Liver (tissue), 8 donors: ENCODE measurements at regions not wholly inside any gene's neighbourhood (a gene's known extent, or its start where the extent isn't known, plus 50 kb on each side); places are given as distances from the start of the nearest gene placed in this dataset.

ENCODE experiments used
- DNase-seq: peaks from one replicate; pipeline ENCODE4 v3.0.0-alpha.2; 2017; ENCODE audit warnings: low spot score
- H3K27ac ChIP-seq, 2 donors: one replicate each; pipeline ENCODE4 v1.7.0; 2013; ENCODE audit warnings: inconsistent platforms in 2 of 2, low read length in 2 of 2, control low read depth in 1 of 2, low read depth in 1 of 2, mild to moderate bottlenecking in 1 of 2
- H3K27me3 ChIP-seq, 4 donors: one replicate each; pipeline versions ENCODE4 v1.6.1 to v1.7.0; 2013; ENCODE audit warnings: low read length in 3 of 4, inconsistent platforms in 1 of 4, mild to moderate bottlenecking in 1 of 4, moderate library complexity in 1 of 4; ENCODE audit not compliant: control insufficient read depth in 4 of 4, insufficient read depth in 4 of 4
- H3K36me3 ChIP-seq, 4 donors: one replicate each; pipeline versions ENCODE4 v1.6.1 to v1.7.0; 2013; ENCODE audit warnings: low read length in 3 of 4, mild to moderate bottlenecking in 3 of 4, low read depth in 1 of 4, moderate library complexity in 1 of 4; ENCODE audit not compliant: control insufficient read depth in 4 of 4, insufficient read depth in 3 of 4
- H3K4me1 ChIP-seq, 4 donors: one replicate each; pipeline versions ENCODE4 v1.6.1 to v1.7.0; 2013; ENCODE audit warnings: low read length in 3 of 4, mild to moderate bottlenecking in 3 of 4, moderate library complexity in 1 of 4; ENCODE audit not compliant: control insufficient read depth in 4 of 4, insufficient read depth in 4 of 4
- H3K4me3 ChIP-seq, 3 donors: one replicate each; pipeline versions ENCODE4 v1.6.1 to v1.7.0; 2013; ENCODE audit warnings: low read length in 3 of 3, control low read depth in 1 of 3, low read depth in 1 of 3, mild to moderate bottlenecking in 1 of 3
- H3K9ac ChIP-seq, 2 donors: one replicate each; pipeline ENCODE4 v1.7.0; 2013; ENCODE audit warnings: low read length in 2 of 2, mild to moderate bottlenecking in 2 of 2, moderate library complexity in 2 of 2, control low read depth in 1 of 2, low read depth in 1 of 2
- H3K9me3 ChIP-seq, 4 donors: one replicate each; pipeline versions ENCODE4 v1.6.1 to v1.7.0; 2013; ENCODE audit warnings: low read length in 3 of 4; ENCODE audit not compliant: control insufficient read depth in 4 of 4
- ATF3 ChIP-seq: IDR thresholded peaks from 2 replicates; pipeline ENCODE4 v1.6.1; 2016; ENCODE audit warnings: antibody characterized with exemption
- CTCF ChIP-seq: fragments of 150-350 bp; IDR thresholded peaks from 2 replicates; pipeline ENCODE4 v1.5.1; 2017; ENCODE audit warnings: improper control_type of control experiment, low read depth, low read length; ENCODE audit not compliant: missing input control
- EGR1 ChIP-seq, 2 donors: IDR thresholded peaks; 2 replicates each; pipeline ENCODE4 v1.6.1; 2016 to 2018; ENCODE audit warnings: antibody characterized with exemption in 2 of 2, low read depth in 2 of 2
- FOXA1 ChIP-seq: IDR thresholded peaks from 2 replicates; pipeline ENCODE4 v1.6.1; 2016; ENCODE audit warnings: antibody characterized with exemption
- FOXA2 ChIP-seq: IDR thresholded peaks from 2 replicates; pipeline ENCODE4 v1.6.1; 2016; ENCODE audit warnings: antibody characterized with exemption
- GABPA ChIP-seq, 2 donors: IDR thresholded peaks in 1 of 2; conservative IDR thresholded peaks in 1 of 2; 2 replicates each; pipeline ENCODE4 v1.6.1; 2016; ENCODE audit warnings: antibody characterized with exemption in 2 of 2, mild to moderate bottlenecking in 1 of 2, moderate library complexity in 1 of 2
- JUND ChIP-seq, 2 donors: IDR thresholded peaks; 2 replicates each; pipeline ENCODE4 v1.6.1; 2016; ENCODE audit warnings: antibody characterized with exemption in 2 of 2
- MAX ChIP-seq: IDR thresholded peaks from 2 replicates; pipeline ENCODE4 v1.6.1; 2016; ENCODE audit warnings: antibody characterized with exemption
- NR2F2 ChIP-seq: IDR thresholded peaks from 2 replicates; pipeline ENCODE4 v1.6.1; 2016; ENCODE audit warnings: antibody characterized with exemption
- RAD21 ChIP-seq, 2 donors: IDR thresholded peaks; 2 replicates each; pipeline ENCODE4 v1.6.1; 2016; ENCODE audit warnings: antibody characterized with exemption in 2 of 2, mild to moderate bottlenecking in 2 of 2
- REST ChIP-seq: IDR thresholded peaks from 2 replicates; pipeline ENCODE4 v1.6.1; 2016; ENCODE audit warnings: antibody characterized with exemption, mild to moderate bottlenecking
- RXRA ChIP-seq, 2 donors: IDR thresholded peaks; 2 replicates each; pipeline ENCODE4 v1.6.1; 2017 to 2018; ENCODE audit warnings: antibody characterized with exemption in 2 of 2, mild to moderate bottlenecking in 1 of 2
- SP1 ChIP-seq: IDR thresholded peaks from 2 replicates; pipeline ENCODE4 v1.6.1; 2018; ENCODE audit warnings: antibody characterized with exemption, mild to moderate bottlenecking
- TAF1 ChIP-seq: conservative IDR thresholded peaks from 2 replicates; pipeline ENCODE4 v1.6.1; 2016; ENCODE audit warnings: antibody characterized with exemption, mild to moderate bottlenecking
- YY1 ChIP-seq: IDR thresholded peaks from 2 replicates; pipeline ENCODE4 v1.6.1; 2016; ENCODE audit warnings: antibody characterized with exemption, mild to moderate bottlenecking
- ZBTB33 ChIP-seq: IDR thresholded peaks from 2 replicates; pipeline ENCODE4 v1.6.1; 2016; ENCODE audit warnings: antibody characterized with exemption
- WGBS: extraction: QIAGEN DNeasy Blood & Tissue Kit; methylation state at CpG from one replicate; pipeline ENCODE4 v1.1.7; 2013; 5-methylcytosine and 5-hydroxymethylcytosine counted together
- donor health status: healthy.
- donor health status: healthy.
- donor health status: healthy.
- donor health status: healthy.
- donor health status: healthy.

GRCh38 chr12:46650688-46651087 lies 175.1 kb downstream of the SLC38A4 start:
- no peak for DNase-seq
- H3K36me3 ChIP-seq = no peaks in the 10 kb centered on the region
- no peak overlapping the region for H3K4me3 ChIP-seq
- no peak overlapping the region for H3K9ac ChIP-seq
- H3K4me1 ChIP-seq = no peaks in the 10 kb centered on the region
- H3K27ac ChIP-seq = no peak overlapping the region
- TF ChIP-seq ATF3 (no peak), RXRA (IDR thresholded peaks at IDR 0.05) (no peak), GABPA (IDR thresholded peaks at IDR 0.05 in 1 of 2, conservative IDR thresholded peaks at IDR 0.05 in 1 of 2) (no peak), FOXA2 (no peak), EGR1 (IDR thresholded peaks at IDR 0.05; ENCODE audit: low read depth in 2 of 2) (no peak), REST (no peak), YY1 (no peak), ZBTB33 (no peak), CTCF (no peak), FOXA1 (no peak), NR2F2 (no peak), SP1 (no peak), MAX (no peak), TAF1 (no peak), RAD21 (IDR thresholded peaks at IDR 0.05) (no peak)
- 92% methylated on average over 4 of the region's 4 CpGs for WGBS
- H3K27me3 ChIP-seq = no peaks in the 10 kb centered on the region
- H3K9me3 ChIP-seq = no peaks in the 10 kb centered on the region

GRCh38 chr12:46649433-46649832 lies 176.4 kb downstream of the SLC38A4 start:
- no peaks in the 10 kb centered on the region for H3K4me1 ChIP-seq
- TF ChIP-seq GABPA (IDR thresholded peaks at IDR 0.05 in 1 of 2, conservative IDR thresholded peaks at IDR 0.05 in 1 of 2) = no peak
- no peak for TF ChIP-seq MAX
- TF ChIP-seq JUND (IDR thresholded peaks at IDR 0.05) = no peak
- TF ChIP-seq EGR1 (IDR thresholded peaks at IDR 0.05; ENCODE audit: low read depth in 2 of 2) = no peak
- TF ChIP-seq ZBTB33 = no peak
- no peak for TF ChIP-seq REST
- TF ChIP-seq FOXA1 = no peak
- TF ChIP-seq RAD21 (IDR thresholded peaks at IDR 0.05) = no peak
- no peak for TF ChIP-seq YY1

More at GRCh38 chr12:46649433-46649832, 176.4 kb downstream of the SLC38A4 start:
- no peaks in the 10 kb centered on the region for H3K9me3 ChIP-seq
- no peak for DNase-seq
- 96% methylated on average over 4 of the region's 4 CpGs for WGBS
- no peak overlapping the region for H3K4me3 ChIP-seq
- no peak overlapping the region for H3K27ac ChIP-seq
- H3K9ac ChIP-seq = no peak overlapping the region
- no peaks in the 10 kb centered on the region for H3K36me3 ChIP-seq
- no peaks in the 10 kb centered on the region for H3K27me3 ChIP-seq
